ENCODE measurements at regions not wholly inside any gene's neighbourhood (a gene's known extent, or its start where the extent isn't known, plus 50 kb on each side); places are given as distances from the start of the nearest gene placed in this dataset.

DNA sequence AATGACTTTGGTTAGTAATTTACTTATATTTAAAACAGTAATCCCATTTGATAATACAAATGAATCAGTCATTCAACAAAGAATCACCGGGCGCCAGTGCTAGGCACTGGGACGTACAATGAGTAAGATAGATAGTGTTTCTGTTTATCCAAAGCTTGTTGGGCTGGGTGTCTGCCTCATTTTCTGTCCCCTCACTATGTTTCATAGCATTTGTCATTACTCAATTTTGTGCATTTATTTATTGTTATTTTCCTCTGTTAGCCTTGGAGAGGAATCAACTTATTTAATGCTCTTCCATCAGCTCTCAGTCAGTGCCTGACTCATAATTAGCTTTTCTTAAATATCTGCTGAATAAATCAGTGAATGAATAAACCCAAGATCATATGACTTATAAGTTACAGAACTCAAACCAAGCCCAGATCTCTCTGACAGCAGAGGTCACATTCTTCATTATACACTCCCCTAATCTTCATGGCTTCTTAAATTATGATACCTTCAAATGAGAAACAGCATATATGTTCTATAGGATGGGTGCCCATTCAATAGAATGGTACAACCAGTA is 86.2 kb downstream of the TSPAN8 start:
- Histone ChIP-seq H3K4me1 (no peaks in the 10 kb centered on the region), H3K36me3 (no peaks in the 10 kb centered on the region), H3K27me3 (no peaks in the 10 kb centered on the region), H3K4me3 (no peak overlapping the region), H3K9me3 (no peaks in the 10 kb centered on the region), H3K27ac (no peak overlapping the region)
- TF ChIP-seq, protein P1, sequence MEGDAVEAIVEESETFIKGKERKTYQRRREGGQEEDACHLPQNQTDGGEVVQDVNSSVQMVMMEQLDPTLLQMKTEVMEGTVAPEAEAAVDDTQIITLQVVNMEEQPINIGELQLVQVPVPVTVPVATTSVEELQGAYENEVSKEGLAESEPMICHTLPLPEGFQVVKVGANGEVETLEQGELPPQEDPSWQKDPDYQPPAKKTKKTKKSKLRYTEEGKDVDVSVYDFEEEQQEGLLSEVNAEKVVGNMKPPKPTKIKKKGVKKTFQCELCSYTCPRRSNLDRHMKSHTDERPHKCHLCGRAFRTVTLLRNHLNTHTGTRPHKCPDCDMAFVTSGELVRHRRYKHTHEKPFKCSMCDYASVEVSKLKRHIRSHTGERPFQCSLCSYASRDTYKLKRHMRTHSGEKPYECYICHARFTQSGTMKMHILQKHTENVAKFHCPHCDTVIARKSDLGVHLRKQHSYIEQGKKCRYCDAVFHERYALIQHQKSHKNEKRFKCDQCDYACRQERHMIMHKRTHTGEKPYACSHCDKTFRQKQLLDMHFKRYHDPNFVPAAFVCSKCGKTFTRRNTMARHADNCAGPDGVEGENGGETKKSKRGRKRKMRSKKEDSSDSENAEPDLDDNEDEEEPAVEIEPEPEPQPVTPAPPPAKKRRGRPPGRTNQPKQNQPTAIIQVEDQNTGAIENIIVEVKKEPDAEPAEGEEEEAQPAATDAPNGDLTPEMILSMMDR (IDR thresholded peaks at IDR 0.05), result no peak
- intact Hi-C loops (cut with DNase I), result no loop called here
- DNase-seq, result no peak
- no peak for ATAC-seq

- TF ChIP-seq, protein P1 (IDR thresholded peaks at IDR 0.05), result no peak
- ATAC-seq (no peak), DNase-seq (no peak)
- intact Hi-C loops (cut with DNase I), result no loop called here
- Histone ChIP-seq H3K4me3 (no peak overlapping the region), H3K27me3 (no peaks in the 10 kb centered on the region), H3K4me1 (no peaks in the 10 kb centered on the region), H3K9me3 (no peaks in the 10 kb centered on the region), H3K27ac (no peak overlapping the region), H3K36me3 (no peaks in the 10 kb centered on the region)
Measured at GRCh38 chr12:71070416-71071128, 87.2 kb downstream of the TSPAN8 start.

GRCh38 chr12:71069311-71069710 is 88.5 kb downstream of the TSPAN8 start:
- ATAC-seq (no peak), DNase-seq (no peak)
- TF ChIP-seq, protein P1 (IDR thresholded peaks at IDR 0.05), result no peak
- no peaks in the 10 kb centered on the region for H3K4me1 ChIP-seq
- H3K9me3 ChIP-seq, result no peaks in the 10 kb centered on the region
- H3K36me3 ChIP-seq, result no peaks in the 10 kb centered on the region
- no peak overlapping the region for H3K4me3 ChIP-seq
- H3K27ac ChIP-seq, result no peak overlapping the region
- intact Hi-C loops (cut with DNase I), result no loop called here
- no peaks in the 10 kb centered on the region for H3K27me3 ChIP-seq

- no peak overlapping the region for H3K27ac ChIP-seq
- no peaks in the 10 kb centered on the region for H3K36me3 ChIP-seq
- H3K27me3 ChIP-seq, result no peaks in the 10 kb centered on the region
- no peak for ATAC-seq
- intact Hi-C loops (cut with DNase I), result no loop called here
- no peaks in the 10 kb centered on the region for H3K9me3 ChIP-seq
- no peaks in the 10 kb centered on the region for H3K4me1 ChIP-seq
- no peak overlapping the region for H3K4me3 ChIP-seq
- DNase-seq, result no peak
- TF ChIP-seq, protein P1 (IDR thresholded peaks at IDR 0.05), result no peak
Measured at GRCh38 chr12:71063087-71063486, 94.7 kb downstream of the TSPAN8 start.

GRCh38 chr12:71061451-71061850 is 96.3 kb downstream of the TSPAN8 start:
- TF ChIP-seq, protein P1 (IDR thresholded peaks at IDR 0.05), result no peak
- ATAC-seq (no peak), DNase-seq (no peak)
- no peaks in the 10 kb centered on the region for H3K9me3 ChIP-seq
- intact Hi-C loops (cut with DNase I), result no loop called here
- H3K27me3 ChIP-seq, result no peaks in the 10 kb centered on the region
- H3K4me3 ChIP-seq, result no peak overlapping the region
- H3K36me3 ChIP-seq, result no peaks in the 10 kb centered on the region
- H3K27ac ChIP-seq, result no peak overlapping the region
- H3K4me1 ChIP-seq, result no peaks in the 10 kb centered on the region
